GM18951 (cell line): ENCODE measurements at regions not wholly inside any gene's neighbourhood (a gene's known extent, or its start where the extent isn't known, plus 50 kb on each side); places are given as distances from the start of the nearest gene placed in this dataset.

Source experiments
- POLR2A ChIP-seq: IDR thresholded peaks from 4 replicates; pipeline ENCODE4 v1.6.1; 2011; ENCODE audit warnings: mild to moderate bottlenecking; ENCODE audit not compliant: insufficient read length, insufficient read depth; ENCODE audit errors: extremely low read depth
- in situ Hi-C: fragments of 300-500 bp; cut with MboI; formaldehyde crosslinking; loops from one replicate; pipeline ENCODE4 v1.12.0; 2022; ENCODE audit warnings: low sequenced_read_pairs, mixed read lengths, inconsistent platforms; ENCODE audit not compliant: unreplicated experiment

GRCh38 chr2:128557831-128558241 lies 239.2 kb upstream of the HS6ST1 start:
- in situ Hi-C loops = no loop called here
- TF ChIP-seq POLR2A = no peak

DNA sequence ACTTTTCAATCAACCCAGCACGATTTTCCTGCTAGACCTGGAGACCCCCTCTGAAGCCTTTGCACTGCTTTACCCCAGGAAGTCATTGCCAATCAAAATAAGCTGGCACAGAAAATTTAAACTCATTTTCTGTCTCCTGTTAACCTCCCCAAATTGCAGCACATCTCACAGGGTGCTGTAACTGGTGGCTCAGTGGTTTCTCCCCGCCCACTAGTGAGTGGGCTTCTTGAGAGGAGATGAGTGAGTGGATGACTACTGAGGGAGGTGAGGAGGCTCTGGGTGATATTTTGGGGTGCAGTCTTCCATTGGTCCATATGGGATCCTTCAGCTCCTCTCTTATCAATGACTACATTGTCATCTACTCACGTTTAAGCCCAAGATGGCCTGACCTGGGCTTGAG lies 239.8 kb upstream of the HS6ST1 start:
- in situ Hi-C loops = no loop called here
- no peak for TF ChIP-seq POLR2A

GRCh38 chr2:128558895-128559532 lies 240.3 kb upstream of the HS6ST1 start:
- no peak for TF ChIP-seq POLR2A
- in situ Hi-C loops = no loop called here

GRCh38 chr2:128559533-128560515 lies 241.2 kb upstream of the HS6ST1 start:
- in situ Hi-C loops = no loop called here
- no peak for TF ChIP-seq POLR2A

DNA sequence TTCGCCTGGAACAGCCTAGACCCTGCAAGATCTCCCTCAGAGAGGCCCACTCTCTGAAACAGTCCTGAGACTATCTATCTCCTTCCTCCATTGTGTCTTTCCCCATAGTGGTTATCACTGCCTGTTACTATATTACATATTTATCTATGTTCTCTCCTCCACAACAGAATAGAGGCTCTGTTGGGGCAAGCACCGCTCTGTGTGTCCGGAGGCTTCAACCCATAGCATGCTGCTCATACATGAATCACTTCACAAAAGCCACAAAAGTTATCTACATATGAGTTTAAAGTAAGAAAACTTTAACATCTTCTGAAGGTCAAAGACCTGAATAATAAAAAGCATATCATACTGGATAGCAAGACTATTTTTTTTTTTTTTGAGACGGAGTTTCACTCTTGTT lies 242.1 kb upstream of the HS6ST1 start:
- in situ Hi-C loops = no loop called here
- TF ChIP-seq POLR2A = no peak

DNA sequence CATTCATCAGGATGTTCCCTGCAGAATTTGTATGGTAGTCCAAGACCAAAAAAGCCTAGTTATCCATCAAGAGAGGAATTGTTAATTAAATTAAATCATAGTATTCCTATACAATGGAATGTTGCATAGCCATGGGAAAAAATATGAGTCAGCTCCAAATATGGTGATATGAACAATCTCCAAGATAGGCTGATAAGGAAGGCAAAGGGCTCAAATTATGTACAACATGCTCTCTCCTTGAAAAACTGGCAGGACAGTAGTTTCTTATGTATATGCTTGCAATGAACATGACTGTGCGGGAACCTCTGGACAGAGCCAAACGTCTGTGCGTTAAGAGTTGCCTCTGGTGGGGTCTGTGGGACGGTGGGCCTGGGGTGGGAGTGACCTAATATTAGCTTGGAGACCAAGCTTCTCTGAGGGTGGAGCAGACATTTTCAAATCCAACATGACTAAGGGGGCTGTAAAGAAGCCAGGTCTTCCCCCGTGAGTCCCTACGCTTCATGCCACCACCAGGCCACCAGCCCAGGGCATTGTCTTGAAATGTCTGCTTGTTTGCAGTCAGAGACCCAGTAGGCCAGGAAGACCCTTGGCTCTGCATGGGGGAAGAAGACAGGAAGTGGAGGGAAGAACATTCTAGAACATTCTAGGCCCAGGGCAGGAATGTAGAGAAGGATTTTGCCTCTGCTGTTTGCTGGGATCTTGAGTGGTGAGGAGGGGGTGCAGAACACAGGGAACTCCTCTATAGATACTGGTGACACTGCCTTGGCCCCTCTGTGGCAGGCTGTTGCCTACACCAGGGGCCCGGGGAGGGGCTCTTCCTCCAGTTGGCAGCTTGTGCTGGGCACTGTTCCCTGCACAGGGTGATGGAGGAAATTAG lies 244.0 kb upstream of the HS6ST1 start:
- TF ChIP-seq POLR2A = no peak
- in situ Hi-C loops = no loop called here

DNA sequence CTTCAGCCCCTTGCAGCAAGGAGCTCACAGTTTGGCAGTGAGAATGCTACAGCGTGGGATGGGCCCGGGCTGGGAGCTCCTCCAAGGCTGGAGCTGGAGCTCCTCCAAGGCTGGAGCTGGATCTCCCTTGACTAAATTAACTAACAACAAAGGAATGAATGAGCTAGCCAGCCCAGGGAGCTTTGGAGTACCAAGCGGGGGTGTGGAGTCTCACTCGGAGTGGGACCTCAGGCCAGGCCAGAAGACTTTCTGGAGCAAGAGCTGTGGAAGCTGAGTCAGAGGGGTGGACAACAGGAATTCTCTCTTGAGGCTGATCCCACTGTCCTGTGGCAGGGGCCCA lies 244.7 kb upstream of the HS6ST1 start:
- no peak for TF ChIP-seq POLR2A
- in situ Hi-C loops = no loop called here

DNA sequence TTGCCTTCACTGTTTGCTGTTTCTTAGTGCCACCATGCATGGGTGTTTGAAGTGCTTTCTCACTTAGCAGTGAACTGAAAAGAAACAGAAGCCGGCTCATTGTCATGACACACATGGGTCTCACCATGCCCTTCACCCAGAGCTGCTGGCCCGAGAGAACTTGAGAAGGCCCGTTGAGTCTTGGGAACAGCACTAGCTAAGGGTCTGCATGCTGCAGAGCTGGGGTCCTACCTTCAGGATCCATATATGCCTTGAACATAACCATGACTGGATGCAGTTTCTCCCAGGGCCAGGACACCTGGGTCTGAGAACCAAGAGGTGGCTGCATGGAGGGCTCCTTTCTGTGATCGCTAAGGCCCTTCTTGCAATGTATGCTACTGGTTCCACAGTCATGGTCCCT lies 245.5 kb upstream of the HS6ST1 start:
- TF ChIP-seq POLR2A = no peak
- in situ Hi-C loops = no loop called here

DNA sequence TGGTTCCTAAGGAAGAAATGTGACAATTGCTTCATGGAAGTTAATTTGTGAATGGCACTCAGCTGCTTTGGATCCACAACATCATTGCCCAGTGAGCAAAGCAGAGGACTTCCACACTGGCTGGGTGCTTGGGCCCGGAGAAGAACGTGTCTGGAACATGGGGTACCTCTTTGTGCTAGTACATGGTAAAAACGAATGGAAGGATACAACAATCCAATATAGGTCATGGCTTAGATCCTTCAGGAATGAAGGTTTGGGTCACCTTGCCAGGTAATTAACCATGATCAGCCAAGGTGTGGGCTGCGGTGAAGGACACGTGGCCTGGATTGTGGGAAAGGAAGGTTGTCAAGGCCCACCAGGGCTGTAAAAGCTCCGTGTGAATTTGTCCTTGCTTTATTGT lies 245.9 kb upstream of the HS6ST1 start:
- in situ Hi-C loops = no loop called here
- no peak for TF ChIP-seq POLR2A

DNA sequence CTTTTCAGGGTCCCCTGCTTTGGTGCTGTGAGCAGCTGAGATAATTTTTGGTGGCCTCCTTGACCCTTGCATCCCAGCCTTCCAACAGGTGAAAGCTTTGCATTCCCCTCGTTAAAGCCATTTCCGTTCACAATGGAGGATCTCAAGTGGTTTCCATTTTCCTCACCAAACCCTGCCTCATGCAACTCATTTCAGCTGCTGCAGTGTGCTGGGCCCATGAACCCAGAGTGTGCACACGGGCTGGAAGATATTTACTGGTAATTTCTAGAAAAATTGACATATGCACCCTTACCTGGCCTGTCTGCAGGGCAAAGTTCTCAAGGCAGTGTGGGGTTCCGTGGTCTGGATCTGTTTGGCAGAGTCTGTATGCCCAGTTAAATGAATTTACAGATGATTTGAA lies 246.8 kb upstream of the HS6ST1 start:
- in situ Hi-C loops = no loop called here
- no peak for TF ChIP-seq POLR2A

GRCh38 chr2:128566671-128567070 lies 248.0 kb upstream of the HS6ST1 start:
- no peak for TF ChIP-seq POLR2A
- in situ Hi-C loops = no loop called here

DNA sequence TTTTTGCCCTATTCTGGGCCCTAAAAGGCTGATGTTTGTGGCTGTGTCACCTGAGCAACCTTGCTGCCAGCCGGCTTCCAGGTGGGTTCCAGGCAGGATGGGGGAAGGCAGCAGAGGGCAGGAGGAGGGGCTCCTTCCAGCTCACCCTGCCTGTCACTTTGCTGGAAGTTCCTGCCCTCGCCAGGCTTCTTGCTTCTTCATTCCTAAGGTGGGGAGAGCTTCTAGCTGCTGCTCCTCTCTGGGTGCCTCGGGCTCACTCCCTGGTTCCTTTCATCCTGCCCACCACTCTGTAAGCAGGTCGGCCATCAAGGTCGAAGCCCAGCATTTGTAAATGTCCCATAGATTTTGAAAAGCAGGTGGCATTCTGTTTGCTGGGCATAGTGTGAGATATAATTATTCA lies 249.4 kb upstream of the HS6ST1 start:
- no peak for TF ChIP-seq POLR2A
- in situ Hi-C loops = no loop called here

DNA sequence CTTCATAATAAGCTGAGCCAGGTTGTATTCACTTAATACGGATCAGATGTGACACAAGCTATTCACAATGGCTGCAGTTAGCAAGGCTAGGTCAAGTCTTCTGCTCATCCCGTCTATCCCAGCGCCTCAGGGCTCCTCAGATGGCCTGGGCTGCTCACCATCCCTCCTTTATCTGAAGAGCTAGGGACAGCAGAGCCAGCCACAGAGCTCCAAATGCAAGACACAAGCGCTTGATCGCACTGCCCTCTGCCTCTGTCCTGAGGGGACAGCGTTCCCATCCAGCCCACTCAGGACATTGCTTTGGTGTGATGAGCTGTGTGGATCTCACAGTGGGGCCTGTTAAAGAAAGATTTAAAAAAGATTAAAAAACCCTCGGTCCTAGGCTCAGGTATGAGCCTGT lies 254.4 kb upstream of the HS6ST1 start:
- TF ChIP-seq POLR2A = no peak
- in situ Hi-C loops = no loop called here

- in situ Hi-C loops = no loop called here
Measured at GRCh38 chr2:128573531-128573930, 254.9 kb upstream of the HS6ST1 start.

More at GRCh38 chr2:128573531-128573930, 254.9 kb upstream of the HS6ST1 start:
- no peak for TF ChIP-seq POLR2A
